H1 (cell line): ENCODE measurements at regions not wholly inside any gene's neighbourhood (a gene's known extent, or its start where the extent isn't known, plus 50 kb on each side); places are given as distances from the start of the nearest gene placed in this dataset.

Experiments
- CTCF ChIA-PET: fragments of 300-600 bp; sonication (Branson Sonifier 250); formaldehyde crosslinking; loops from one replicate; lab custom pipeline; 2021; ENCODE audit not compliant: partially characterized antibody; lab: Charles Lee
- POLR2A ChIA-PET: fragments of 300-600 bp; sonication (Branson Sonifier 250); formaldehyde crosslinking; loops from one replicate; lab custom pipeline; 2021; ENCODE audit warnings: inconsistent platforms; ENCODE audit not compliant: partially characterized antibody; lab: Charles Lee
- DNase-seq, 2 experiments: peaks; one replicate each; pipeline versions ENCODE4 v3.0.0 to v3.0.0-alpha.2; 2010 to 2022; ENCODE audit warnings: low spot score in 2 of 2, low read depth in 1 of 2, mixed read lengths in 1 of 2
- FAIRE-seq: peaks from 2 replicates; lab custom pipeline; 2011; peaks lifted over from hg19 to GRCh38; lab: Jason Lieb, UNC
- H2AFZ ChIP-seq: 2 replicates; pipeline ENCODE4 v1.8.1; 2012; ENCODE audit warnings: low read length, inconsistent platforms
- H2AK5ac ChIP-seq: 2 replicates; pipeline ENCODE4 v1.6.1; 2013; ENCODE audit warnings: low read depth, low read length
- H2BK120ac ChIP-seq: replicated peaks from 2 replicates; pipeline ENCODE3; 2013; ENCODE audit warnings: low read depth, low read length, inconsistent platforms
- H2BK12ac ChIP-seq: 2 replicates; pipeline ENCODE4 v1.6.1; 2013; ENCODE audit warnings: low read depth, low read length
- H2BK15ac ChIP-seq: 2 replicates; pipeline ENCODE4 v1.6.1; 2013; ENCODE audit warnings: low read length
- H2BK20ac ChIP-seq: 2 replicates; pipeline ENCODE4 v1.6.1; 2013; ENCODE audit warnings: low read length
- H2BK5ac ChIP-seq: 2 replicates; pipeline ENCODE4 v1.6.1; 2013; ENCODE audit warnings: low read depth, low read length
- H3K14ac ChIP-seq: 2 replicates; pipeline ENCODE4 v1.6.1; 2013; ENCODE audit warnings: inconsistent platforms; ENCODE audit not compliant: insufficient read length
- H3K18ac ChIP-seq: 2 replicates; pipeline ENCODE4 v1.6.1; 2013; ENCODE audit warnings: low read length; ENCODE audit errors: extremely low read depth
- H3K23ac ChIP-seq: 2 replicates; pipeline ENCODE4 v1.6.1; 2013; ENCODE audit warnings: inconsistent platforms; ENCODE audit not compliant: insufficient read length
- H3K23me2 ChIP-seq: 2 replicates; pipeline ENCODE4 v1.6.1; 2013; ENCODE audit warnings: low read depth, low read length
- H3K27ac ChIP-seq: 2 replicates; pipeline ENCODE4 v1.6.1; 2011; ENCODE audit warnings: low read depth, low read length, inconsistent platforms
- H3K27me3 ChIP-seq, 4 experiments: replicated peaks in 1 of 4; 1 replicate in 1 of 4; 2 replicates in 3 of 4; pipeline versions ENCODE4 v1.6.1 to v1.8.1; 2011 to 2013; ENCODE audit warnings: low read length in 3 of 4, mild to moderate bottlenecking in 3 of 4, inconsistent platforms in 2 of 4, mixed read lengths in 2 of 4, moderate library complexity in 1 of 4; ENCODE audit not compliant: control insufficient read depth in 3 of 4, insufficient read depth in 3 of 4; ENCODE audit errors: extremely low read depth in 1 of 4
- H3K36me3 ChIP-seq, 4 experiments: 2 replicates each; pipeline versions ENCODE4 v1.6.1 to v1.8.1; 2011 to 2013; ENCODE audit warnings: mild to moderate bottlenecking in 4 of 4, low read length in 3 of 4, moderate library complexity in 2 of 4, control low read depth in 1 of 4, inconsistent platforms in 1 of 4; ENCODE audit not compliant: insufficient read depth in 4 of 4, control insufficient read depth in 2 of 4
- H3K4ac ChIP-seq: replicated peaks from 2 replicates; pipeline ENCODE3; 2013; ENCODE audit warnings: low read length, low read depth, mixed read lengths, inconsistent platforms; ENCODE audit not compliant: insufficient read length
- H3K4me1 ChIP-seq, 4 experiments: replicated peaks in 1 of 4; 1 replicate in 1 of 4; 2 replicates in 3 of 4; pipeline versions ENCODE4 v1.6.1 to v1.8.1; 2011 to 2013; ENCODE audit warnings: low read length in 3 of 4, inconsistent platforms in 2 of 4, mixed read lengths in 1 of 4; ENCODE audit not compliant: insufficient read depth in 4 of 4, control insufficient read depth in 3 of 4
- H3K4me2 ChIP-seq, 2 experiments: 2 replicates each; pipeline versions ENCODE4 v1.6.1 to v1.8.1; 2011 to 2013; ENCODE audit warnings: low read depth in 2 of 2, low read length in 2 of 2, control low read depth in 1 of 2, inconsistent platforms in 1 of 2, mild to moderate bottlenecking in 1 of 2; ENCODE audit not compliant: insufficient read depth in 1 of 2
- H3K4me3 ChIP-seq, 4 experiments: fragments of 200-600, 300-600 bp in 1 of 4; sonication (generic), shearing (Covaris generic), sonication (Bioruptor Twin) in 1 of 4; 2 replicates each; pipeline versions ENCODE4 v1.5.1 to v1.8.1; 2011 to 2016; ENCODE audit warnings: low read length in 4 of 4, low read depth in 3 of 4, control low read depth in 2 of 4, inconsistent platforms in 2 of 4, mild to moderate bottlenecking in 2 of 4, mixed read lengths in 1 of 4, moderate library complexity in 1 of 4; ENCODE audit not compliant: insufficient read depth in 2 of 4; ENCODE audit errors: extremely low read depth in 1 of 4
- H3K56ac ChIP-seq: replicated peaks from 2 replicates; pipeline ENCODE3; 2013; ENCODE audit warnings: low read depth, mild to moderate bottlenecking, mixed read lengths, low read length, inconsistent platforms; ENCODE audit not compliant: insufficient read length
- H3K79me1 ChIP-seq: 2 replicates; pipeline ENCODE4 v1.6.1; 2013; ENCODE audit warnings: low read depth, low read length, control low read depth
- H3K79me2 ChIP-seq, 2 experiments: 2 replicates each; pipeline versions ENCODE4 v1.6.1 to v1.8.1; 2012 to 2013; ENCODE audit warnings: low read length in 2 of 2, mild to moderate bottlenecking in 2 of 2, inconsistent platforms in 1 of 2; ENCODE audit not compliant: insufficient read depth in 2 of 2, control insufficient read depth in 1 of 2
- H3K9ac ChIP-seq, 4 experiments: replicated peaks in 1 of 4; 1 replicate in 1 of 4; 2 replicates in 3 of 4; pipeline versions ENCODE4 v1.6.1 to v1.8.1; 2011 to 2013; ENCODE audit warnings: low read depth in 3 of 4, low read length in 3 of 4, control low read depth in 2 of 4, mild to moderate bottlenecking in 2 of 4, moderate library complexity in 2 of 4, inconsistent platforms in 1 of 4; ENCODE audit errors: extremely low read depth in 1 of 4
- H3K9me3 ChIP-seq, 2 experiments: 2 replicates each; pipeline versions ENCODE4 v1.6.1 to v1.8.1; 2012 to 2013; ENCODE audit warnings: mild to moderate bottlenecking in 2 of 2, moderate library complexity in 2 of 2, control low read depth in 1 of 2, inconsistent platforms in 1 of 2, low read depth in 1 of 2, low read length in 1 of 2, mixed read lengths in 1 of 2; ENCODE audit not compliant: insufficient read depth in 2 of 2
- H4K20me1 ChIP-seq, 2 experiments: replicated peaks in 1 of 2; 2 replicates each; pipeline versions ENCODE3 to v1.8.1; 2011 to 2013; ENCODE audit warnings: inconsistent platforms in 2 of 2, low read length in 2 of 2, mild to moderate bottlenecking in 1 of 2; ENCODE audit not compliant: insufficient read depth in 2 of 2, control insufficient read depth in 1 of 2
- H4K5ac ChIP-seq: 2 replicates; pipeline ENCODE4 v1.6.1; 2013; ENCODE audit warnings: low read length, low read depth, mixed read lengths, inconsistent platforms; ENCODE audit not compliant: insufficient read length
- H4K8ac ChIP-seq: 2 replicates; pipeline ENCODE4 v1.8.0; 2013; ENCODE audit warnings: mild to moderate bottlenecking, moderate library complexity, low read length, inconsistent platforms; ENCODE audit not compliant: insufficient read depth; ENCODE audit errors: extremely low read depth
- H4K91ac ChIP-seq: replicated peaks from 2 replicates; pipeline ENCODE3; 2013; ENCODE audit warnings: low read length, mixed read lengths, inconsistent platforms; ENCODE audit not compliant: insufficient read length
- ATF2 ChIP-seq: IDR thresholded peaks from 2 replicates; pipeline ENCODE4 v1.6.1; 2012; ENCODE audit warnings: low read length, inconsistent platforms
- EGR1 ChIP-seq: IDR thresholded peaks from 2 replicates; pipeline ENCODE4 v1.6.1; 2011; ENCODE audit warnings: low read depth, low read length, borderline replicate concordance
- EP300 ChIP-seq, 2 experiments: IDR thresholded peaks; 1 replicate in 1 of 2; 2 replicates in 1 of 2; pipeline ENCODE4 v1.6.1; 2011 to 2012; ENCODE audit warnings: low read depth in 2 of 2, low read length in 2 of 2, mild to moderate bottlenecking in 2 of 2, borderline replicate concordance in 1 of 2, inconsistent platforms in 1 of 2, moderate library complexity in 1 of 2
- EZH2 ChIP-seq: fragments of 200-600 bp; sonication (generic); IDR thresholded peaks from 2 replicates; pipeline ENCODE4 v1.7.1; 2012; ENCODE audit warnings: low read depth, mild to moderate bottlenecking, moderate library complexity, low read length, inconsistent platforms; ENCODE audit not compliant: severe bottlenecking
- KDM1A ChIP-seq: fragments of 200-600, 300-600 bp; sonication (generic); IDR thresholded peaks from 2 replicates; pipeline ENCODE4 v1.7.1; 2016; ENCODE audit warnings: mild to moderate bottlenecking, low read length, borderline replicate concordance
- KDM5A ChIP-seq: fragments of 200-600 bp; IDR thresholded peaks from 2 replicates; pipeline ENCODE4 v1.7.1; 2012; ENCODE audit warnings: mild to moderate bottlenecking, low read length, inconsistent platforms, mixed read lengths
- NRF1 ChIP-seq: IDR thresholded peaks from 2 replicates; pipeline ENCODE4 v1.6.1; 2011; ENCODE audit warnings: mild to moderate bottlenecking, low read depth, low read length, improper control_type of control experiment
- POU5F1 ChIP-seq: IDR thresholded peaks from 2 replicates; pipeline ENCODE4 v1.6.1; 2011; ENCODE audit warnings: low read depth, mild to moderate bottlenecking, low read length, moderate library complexity
- RBBP5 ChIP-seq: IDR thresholded peaks from 2 replicates; pipeline ENCODE4 v1.7.1; 2012; ENCODE audit warnings: low read depth, mild to moderate bottlenecking, inconsistent platforms, low read length, moderate library complexity, borderline replicate concordance
- SIRT6 ChIP-seq: IDR thresholded peaks from one replicate; pipeline ENCODE4 v1.7.1; 2012; ENCODE audit warnings: low read length, inconsistent platforms
- SIX5 ChIP-seq: IDR thresholded peaks from 2 replicates; pipeline ENCODE4 v1.6.1; 2011; ENCODE audit warnings: mild to moderate bottlenecking, low read depth, low read length
- TF ChIP-seq, protein P1 (sequence below): IDR thresholded peaks from 2 replicates; pipeline ENCODE4 v1.6.1; 2011; ENCODE audit warnings: low read depth, mild to moderate bottlenecking, low read length; ENCODE audit not compliant: insufficient read depth

DNA sequence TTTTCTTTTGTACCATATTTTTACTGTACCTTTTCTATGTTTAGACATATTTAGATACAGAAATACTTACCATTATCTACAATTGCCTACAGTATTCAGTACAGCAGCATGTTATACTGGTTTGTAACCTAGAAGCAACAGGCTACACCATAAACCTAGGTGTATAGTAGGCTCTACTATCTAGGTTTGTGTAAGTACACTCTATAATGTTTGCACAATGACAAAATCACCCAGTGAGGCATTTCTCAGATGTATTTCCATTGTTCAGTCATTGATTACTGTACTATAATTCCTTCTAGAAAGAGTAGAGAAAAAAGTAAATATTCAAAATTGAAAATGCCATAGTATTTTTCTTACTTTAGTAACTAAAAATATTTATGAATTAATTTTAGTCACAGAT, 490.1 kb upstream of the REG3G start:
- H3K27ac ChIP-seq: no peak overlapping the region
- ChIA-PET POLR2A (no interaction called here), CTCF (no interaction called here)
- no peak overlapping the region for H2BK20ac ChIP-seq
- H3K4me2 ChIP-seq: no peak overlapping the region
- no peaks in the 10 kb centered on the region for H3K79me2 ChIP-seq
- no peak overlapping the region for H2BK5ac ChIP-seq
- H4K91ac ChIP-seq: no peak overlapping the region
- no peak overlapping the region for H2BK15ac ChIP-seq
- H3K4ac ChIP-seq: no peak overlapping the region
- H3K4me1 ChIP-seq: peaks cover 0 to 5% (median 2%) of the 10 kb centered on the region in 4 experiments; a peak in 3 of 7 replicates
- FAIRE-seq: no peak
- no peak overlapping the region for H2BK120ac ChIP-seq
- H3K9me3 ChIP-seq: no peaks in the 10 kb centered on the region
- no peak overlapping the region for H2AK5ac ChIP-seq
- H2BK12ac ChIP-seq: no peak overlapping the region
- no peaks in the 10 kb centered on the region for H3K23me2 ChIP-seq
- H3K9ac ChIP-seq: no peak overlapping the region
- no peak overlapping the region for H2AFZ ChIP-seq
- no peak overlapping the region for H4K8ac ChIP-seq
- H3K79me1 ChIP-seq: no peaks in the 10 kb centered on the region
- no peak overlapping the region for H3K23ac ChIP-seq
- H3K18ac ChIP-seq: no peak overlapping the region
- no peaks in the 10 kb centered on the region for H3K27me3 ChIP-seq
- H3K14ac ChIP-seq: no peak overlapping the region
- H4K20me1 ChIP-seq: no peaks in the 10 kb centered on the region
- no peaks in the 10 kb centered on the region for H3K36me3 ChIP-seq
- H3K56ac ChIP-seq: no peak overlapping the region
- H4K5ac ChIP-seq: no peak overlapping the region
- H3K4me3 ChIP-seq: no peak overlapping the region
- DNase-seq: no peak
- TF ChIP-seq KDM5A (no peak), POU5F1 (no peak), ATF2 (no peak), EGR1 (no peak), KDM1A (no peak), EP300 (IDR thresholded peaks at IDR 0.05; ENCODE audit: borderline replicate concordance in 1 of 2, low read depth in 2 of 2, low read length in 2 of 2) (no peak), EZH2 (no peak), NRF1 (no peak), RBBP5 (no peak), SIX5 (no peak), SIRT6 (no peak)
- TF ChIP-seq, protein P1, sequence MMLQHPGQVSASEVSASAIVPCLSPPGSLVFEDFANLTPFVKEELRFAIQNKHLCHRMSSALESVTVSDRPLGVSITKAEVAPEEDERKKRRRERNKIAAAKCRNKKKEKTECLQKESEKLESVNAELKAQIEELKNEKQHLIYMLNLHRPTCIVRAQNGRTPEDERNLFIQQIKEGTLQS: no peak
